Smooth muscle cell (in vitro differentiated cells): ENCODE measurements at regions not wholly inside any gene's neighbourhood (a gene's known extent, or its start where the extent isn't known, plus 50 kb on each side); places are given as distances from the start of the nearest gene placed in this dataset.

Source experiments
- DNase-seq: peaks from one replicate; lab custom pipeline; 2025; ENCODE audit not compliant: unreplicated experiment; lab: John Stamatoyannopoulos, UW
- H2AFZ ChIP-seq: fragments of 200-600 bp; sonication (generic); 2 replicates; pipeline ENCODE4 v1.6.0; 2016; ENCODE audit warnings: antibody characterized with exemption, low read depth, mild to moderate bottlenecking
- H3F3A ChIP-seq: fragments of 200-600 bp; sonication (generic); 2 replicates; pipeline ENCODE4 v1.6.0; 2017; ENCODE audit warnings: antibody characterized with exemption, low read depth
- H3K27ac ChIP-seq: fragments of 200-600 bp; sonication (generic); 2 replicates; pipeline ENCODE4 v1.5.1; 2016; ENCODE audit warnings: low read depth, mild to moderate bottlenecking
- H3K27me3 ChIP-seq: fragments of 200-600 bp; sonication (generic); 2 replicates; pipeline ENCODE4 v1.6.1; 2016; ENCODE audit warnings: low read depth, mild to moderate bottlenecking
- H3K36me3 ChIP-seq: fragments of 200-600 bp; sonication (generic); 2 replicates; pipeline ENCODE4 v1.5.1; 2016; ENCODE audit warnings: low read depth
- H3K4me1 ChIP-seq: fragments of 200-600 bp; sonication (generic); 2 replicates; pipeline ENCODE4 v1.5.1; 2016; ENCODE audit warnings: low read depth
- H3K4me2 ChIP-seq: fragments of 200-600 bp; sonication (generic); 2 replicates; pipeline ENCODE4 v1.6.0; 2016; ENCODE audit warnings: mild to moderate bottlenecking
- H3K4me3 ChIP-seq: fragments of 200-600 bp; sonication (generic); 2 replicates; pipeline ENCODE4 v1.5.1; 2016; ENCODE audit warnings: mild to moderate bottlenecking
- H3K79me2 ChIP-seq: fragments of 200-600 bp; sonication (generic); 2 replicates; pipeline ENCODE4 v1.6.0; 2016; ENCODE audit warnings: low read depth, mild to moderate bottlenecking
- H3K9ac ChIP-seq: fragments of 200-600 bp; sonication (generic); 2 replicates; pipeline ENCODE4 v1.6.0; 2016; ENCODE audit warnings: low read depth
- H3K9me3 ChIP-seq: fragments of 200-600 bp; sonication (generic); replicated peaks from 2 replicates; pipeline ENCODE4 v1.5.1; 2016; ENCODE audit warnings: low read depth
- H4K20me1 ChIP-seq: fragments of 200-600 bp; sonication (generic); 2 replicates; pipeline ENCODE4 v1.6.0; 2016; ENCODE audit warnings: low read depth
- CTCF ChIP-seq: fragments of 200-600 bp; sonication (generic); IDR thresholded peaks from 2 replicates; pipeline ENCODE4 v1.5.1; 2017; ENCODE audit warnings: borderline replicate concordance, mild to moderate bottlenecking, antibody characterized with exemption; ENCODE audit not compliant: insufficient read depth, poor library complexity, severe bottlenecking
- WGBS: methylation state at CpG from one replicate; pipeline ENCODE4 v1.1.7; 2016; ENCODE audit warnings: low lambda C conversion rate; 5-methylcytosine and 5-hydroxymethylcytosine counted together

DNA sequence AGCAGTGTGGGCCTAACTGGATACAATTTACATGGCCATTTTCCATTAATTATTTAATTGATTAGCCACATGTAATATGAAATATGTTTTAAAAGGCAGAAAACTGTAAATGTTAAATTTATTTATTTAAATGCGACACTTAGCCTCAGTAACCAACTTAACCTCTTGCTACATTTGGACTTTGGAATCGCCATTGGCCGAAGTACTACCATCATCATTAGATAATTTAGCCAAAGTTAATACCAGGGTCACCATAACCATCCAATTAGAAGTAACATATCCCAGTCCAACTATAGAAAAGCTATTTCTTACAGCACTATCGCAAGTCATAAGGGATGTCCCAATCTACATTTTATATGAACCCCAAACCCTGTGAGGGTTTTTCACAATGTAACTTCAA lies 558.6 kb upstream of the IGFBP3 start:
- Histone ChIP-seq H3K27ac (no peak overlapping the region), H3K4me2 (no peak overlapping the region), H3F3A (no peaks in the 10 kb centered on the region), H3K9me3 (no peaks in the 10 kb centered on the region), H3K36me3 (no peaks in the 10 kb centered on the region), H3K79me2 (no peaks in the 10 kb centered on the region), H3K4me3 (no peak overlapping the region), H2AFZ (no peak overlapping the region), H4K20me1 (no peaks in the 10 kb centered on the region), H3K4me1 (no peaks in the 10 kb centered on the region), H3K9ac (no peak overlapping the region), H3K27me3 (no peaks in the 10 kb centered on the region)
- TF ChIP-seq CTCF = no peak
- no peak for DNase-seq
- WGBS = 98% methylated on average over 4 of the region's 4 CpGs

- Histone ChIP-seq H3K36me3 (peaks cover 9% of the 10 kb centered on the region), H3K4me2 (no peak overlapping the region), H3K79me2 (no peaks in the 10 kb centered on the region), H3F3A (no peaks in the 10 kb centered on the region), H3K9me3 (no peaks in the 10 kb centered on the region), H3K27ac (no peak overlapping the region), H3K4me1 (no peaks in the 10 kb centered on the region), H3K4me3 (no peak overlapping the region), H3K9ac (no peak overlapping the region), H2AFZ (no peak overlapping the region), H4K20me1 (no peaks in the 10 kb centered on the region), H3K27me3 (no peaks in the 10 kb centered on the region)
- DNase-seq = no peak
- no peak for TF ChIP-seq CTCF
- 43% methylated on average over 1 of the region's 1 CpG for WGBS
These were observed 557.0 kb upstream of the IGFBP3 start for GRCh38 chr7:46478046-46478445.

DNA sequence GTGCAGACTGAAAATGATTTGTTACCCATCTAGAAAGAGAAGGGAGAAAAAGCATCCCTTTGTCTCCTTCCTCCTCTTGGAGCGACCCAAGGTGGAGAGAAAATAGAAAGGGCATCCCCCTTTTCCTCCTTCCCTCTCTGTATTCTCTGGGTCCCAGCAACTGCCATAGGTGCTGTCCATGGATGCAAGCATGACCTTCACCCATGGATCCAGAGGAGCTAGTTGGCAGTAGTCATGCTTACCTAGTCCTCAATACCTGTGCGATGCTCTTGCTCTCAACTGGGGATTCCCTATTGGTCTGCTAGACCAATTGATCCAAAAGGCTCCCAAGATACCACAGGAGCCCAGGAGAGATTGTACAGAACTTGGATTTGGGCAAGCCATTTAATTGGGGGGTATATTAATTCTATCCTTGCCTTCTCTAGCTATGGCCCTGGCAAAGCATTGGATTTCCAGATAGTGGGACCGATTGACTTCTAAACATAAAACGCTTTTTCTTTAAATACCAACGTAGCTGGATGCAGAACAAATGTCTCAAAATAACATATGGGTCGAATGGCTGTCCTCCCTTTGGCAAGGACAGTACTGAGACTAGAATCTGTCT lies 547.8 kb upstream of the IGFBP3 start:
- DNase-seq = no peak
- no peak overlapping the region for H3K9ac ChIP-seq
- no peaks in the 10 kb centered on the region for H3K27me3 ChIP-seq
- peaks cover 43% of the 10 kb centered on the region for H3K9me3 ChIP-seq
- H3F3A ChIP-seq = no peaks in the 10 kb centered on the region
- no peaks in the 10 kb centered on the region for H3K4me1 ChIP-seq
- no peak overlapping the region for H3K4me2 ChIP-seq
- TF ChIP-seq CTCF = no peak
- H3K27ac ChIP-seq = no peak overlapping the region
- H3K36me3 ChIP-seq = peaks cover 6% of the 10 kb centered on the region
- H2AFZ ChIP-seq = no peak overlapping the region
- no peaks in the 10 kb centered on the region for H3K79me2 ChIP-seq
- no peaks in the 10 kb centered on the region for H4K20me1 ChIP-seq
- H3K4me3 ChIP-seq = no peak overlapping the region
- WGBS = 84% methylated on average over 6 of the region's 6 CpGs

DNA sequence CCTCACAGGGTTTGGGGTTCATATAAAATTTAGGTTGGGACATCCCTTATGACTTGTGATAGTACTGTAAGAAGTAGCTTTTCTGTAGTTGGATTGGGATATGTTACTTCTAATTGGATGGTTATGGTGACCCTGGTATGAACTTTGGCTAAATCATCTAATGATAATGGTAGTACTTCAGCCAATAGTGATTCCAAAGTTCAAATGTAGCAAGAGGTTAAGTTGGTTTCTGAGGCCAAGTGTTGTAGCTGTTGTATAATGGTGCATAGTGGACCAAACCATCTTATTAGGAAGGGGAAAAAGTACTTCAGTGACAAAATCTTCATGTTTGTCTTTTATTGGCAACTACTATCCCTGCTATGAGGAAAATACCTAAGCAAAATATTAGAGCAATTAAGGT lies 542.1 kb upstream of the IGFBP3 start:
- no peak overlapping the region for H2AFZ ChIP-seq
- no peaks in the 10 kb centered on the region for H3K27me3 ChIP-seq
- H4K20me1 ChIP-seq = no peaks in the 10 kb centered on the region
- no peak for DNase-seq
- H3F3A ChIP-seq = no peaks in the 10 kb centered on the region
- H3K4me3 ChIP-seq = no peak overlapping the region
- no peak for TF ChIP-seq CTCF
- H3K9ac ChIP-seq = no peak overlapping the region
- no peak overlapping the region for H3K27ac ChIP-seq
- peaks cover 20% of the 10 kb centered on the region for H3K9me3 ChIP-seq
- H3K4me2 ChIP-seq = no peak overlapping the region
- no peaks in the 10 kb centered on the region for H3K4me1 ChIP-seq
- H3K36me3 ChIP-seq = no peaks in the 10 kb centered on the region
- no peaks in the 10 kb centered on the region for H3K79me2 ChIP-seq
